Right ventricle myocardium superior (tissue), 1 donor: ENCODE measurements at regions not wholly inside any gene's neighbourhood (a gene's known extent, or its start where the extent isn't known, plus 50 kb on each side); places are given as distances from the start of the nearest gene placed in this dataset.

ENCODE experiments used
- ATAC-seq: fragments of 200-7000 bp; cut with Tn5 transposase; one replicate; pipeline ENCODE4 v1.9.1; 2020; ENCODE audit warnings: mild to moderate bottlenecking; ENCODE audit not compliant: poor library complexity
- DNase-seq: peaks from one replicate; pipeline ENCODE4 v3.0.0-alpha.2; 2020
- intact Hi-C: fragments of 100-400 bp; cut with DNase I; formaldehyde crosslinking; loops from one replicate; pipeline ENCODE4 v1.11.2; 2022
- donor health status: DM: no; HTN: yes; CAD: no; lungs with severe emphysema.

GRCh38 chr13:106986687-106987426, 418.9 kb upstream of the ARGLU1 start:
- intact Hi-C loops: no loop called here
- ATAC-seq: no peak

GRCh38 chr13:106986033-106986484, 418.1 kb upstream of the ARGLU1 start:
- intact Hi-C loops: no loop called here
- no peak for DNase-seq
- peak; percentile 60 for ATAC-seq

More at GRCh38 chr13:106986687-106987426, 418.9 kb upstream of the ARGLU1 start:
- no peak for DNase-seq

- ATAC-seq (no peak), DNase-seq (no peak)
- intact Hi-C loops: no loop called here
Observed at GRCh38 chr13:106985481-106985880, 417.5 kb upstream of the ARGLU1 start.

GRCh38 chr13:106981051-106981450, 413.1 kb upstream of the ARGLU1 start:
- ATAC-seq: no peak
- intact Hi-C loops: no loop called here
- no peak for DNase-seq

GRCh38 chr13:106967391-106967790, 399.5 kb upstream of the ARGLU1 start:
- DNase-seq (no peak), ATAC-seq (no peak)
- intact Hi-C loops: no loop called here

- DNase-seq (no peak), ATAC-seq (no peak)
- intact Hi-C loops: no loop called here
Observed at GRCh38 chr13:106963151-106963550, 395.2 kb upstream of the ARGLU1 start.

GRCh38 chr13:106961651-106962050, 393.7 kb upstream of the ARGLU1 start:
- ATAC-seq (no peak), DNase-seq (no peak)
- intact Hi-C loops: no loop called here

GRCh38 chr13:106961216-106961615, 393.3 kb upstream of the ARGLU1 start:
- no peak for ATAC-seq
- DNase-seq: no peak
- intact Hi-C loops: no loop called here

GRCh38 chr13:106958621-106959048, 390.7 kb upstream of the ARGLU1 start:
- no peak for ATAC-seq
- DNase-seq: no peak
- intact Hi-C loops: no loop called here

GRCh38 chr13:106942563-106942962, 374.6 kb upstream of the ARGLU1 start:
- DNase-seq (no peak), ATAC-seq (no peak)
- intact Hi-C loops: no loop called here

GRCh38 chr13:106941779-106942178, 373.8 kb upstream of the ARGLU1 start:
- ATAC-seq (no peak), DNase-seq (no peak)
- intact Hi-C loops: no loop called here

- ATAC-seq (no peak), DNase-seq (no peak)
- intact Hi-C loops: no loop called here
Observed at GRCh38 chr13:106927421-106927820, 359.5 kb upstream of the ARGLU1 start.

- intact Hi-C loops: no loop called here
- DNase-seq (no peak), ATAC-seq (no peak)
Observed at GRCh38 chr13:106922384-106922783, 354.4 kb upstream of the ARGLU1 start.

GRCh38 chr13:106919638-106920037, 351.7 kb upstream of the ARGLU1 start:
- DNase-seq (peak; percentile 59), ATAC-seq (peak; percentile 42)
- intact Hi-C loops: loop anchor here (10.0 kb wide), 2 partner anchors 215 to 385 kb away; partner anchors contain the start of gene EFNB2

- no peak for DNase-seq
- no peak for ATAC-seq
- intact Hi-C loops: loop anchor here (10.0 kb wide), 2 partner anchors 214 to 384 kb away; partner anchors contain the start of gene EFNB2
Observed at GRCh38 chr13:106919133-106919532, 351.2 kb upstream of the ARGLU1 start.

- intact Hi-C loops: loop anchor here (10.0 kb wide), 2 partner anchors 214 to 384 kb away; partner anchors contain the start of gene EFNB2
Observed at GRCh38 chr13:106918557-106918860, 350.6 kb upstream of the ARGLU1 start.

GRCh38 chr13:106917673-106918556, 350.0 kb upstream of the ARGLU1 start:
- intact Hi-C loops: loop anchor here (10.0 kb wide), 2 partner anchors 213 to 383 kb away; partner anchors contain the start of gene EFNB2
- ATAC-seq (peak; percentile 96), DNase-seq (peak; percentile 85)

More at GRCh38 chr13:106918557-106918860, 350.6 kb upstream of the ARGLU1 start:
- DNase-seq (no peak), ATAC-seq (no peak)

GRCh38 chr13:106917024-106917571, 349.2 kb upstream of the ARGLU1 start:
- intact Hi-C loops: loop anchor here (10.0 kb wide), 2 partner anchors 212 to 382 kb away; partner anchors contain the start of gene EFNB2
- DNase-seq: peak; percentile 60
- ATAC-seq: peak; percentile 26

GRCh38 chr13:106916329-106916976, 348.5 kb upstream of the ARGLU1 start:
- DNase-seq: no peak
- intact Hi-C loops: loop anchor here (10.0 kb wide), 2 partner anchors 212 to 382 kb away; partner anchors contain the start of gene EFNB2
- ATAC-seq: no peak
